HS-27A (cell line): ENCODE measurements at regions not wholly inside any gene's neighbourhood (a gene's known extent, or its start where the extent isn't known, plus 50 kb on each side); places are given as distances from the start of the nearest gene placed in this dataset.

Source experiments
- DNase-seq: peaks from one replicate; pipeline ENCODE4 v3.0.0-alpha.2; 2012; ENCODE audit warnings: low read depth, missing footprints

GRCh38 chr6:126607289-126607688 lies 267.4 kb downstream of the CENPW start:
- no peak for DNase-seq

GRCh38 chr6:126608681-126609080 lies 268.8 kb downstream of the CENPW start:
- DNase-seq, result no peak

- DNase-seq, result no peak
Measured at GRCh38 chr6:126614642-126615504, 275.0 kb downstream of the CENPW start.

GRCh38 chr6:126616866-126617265 lies 277.0 kb downstream of the CENPW start:
- DNase-seq, result no peak

GRCh38 chr6:126618639-126619343 lies 278.9 kb downstream of the CENPW start:
- no peak for DNase-seq

GRCh38 chr6:126620719-126621118 lies 280.8 kb downstream of the CENPW start:
- no peak for DNase-seq

- DNase-seq, result peak; percentile 5
Measured at GRCh38 chr6:126625019-126625418, 285.1 kb downstream of the CENPW start.

- DNase-seq, result no peak
Measured at GRCh38 chr6:126628125-126628524, 288.2 kb downstream of the CENPW start.

GRCh38 chr6:126631363-126631762 lies 291.4 kb downstream of the CENPW start:
- no peak for DNase-seq

GRCh38 chr6:126632271-126632670 lies 292.4 kb downstream of the CENPW start:
- DNase-seq, result no peak

- no peak for DNase-seq
Measured at GRCh38 chr6:126633373-126633772, 293.5 kb downstream of the CENPW start.

- DNase-seq, result no peak
Measured at GRCh38 chr6:126640356-126640755, 300.4 kb downstream of the CENPW start.

- no peak for DNase-seq
Measured at GRCh38 chr6:126640921-126641320, 301.0 kb downstream of the CENPW start.

GRCh38 chr6:126641641-126642040 lies 301.7 kb downstream of the CENPW start:
- DNase-seq, result no peak

- DNase-seq, result no peak
Measured at GRCh38 chr6:126643352-126643751, 303.4 kb downstream of the CENPW start.

GRCh38 chr6:126650931-126651330 lies 311.0 kb downstream of the CENPW start:
- DNase-seq, result no peak

- peak; percentile 20 for DNase-seq
Measured at GRCh38 chr6:126657561-126658175, 317.8 kb downstream of the CENPW start.

GRCh38 chr6:126660376-126660775 lies 320.5 kb downstream of the CENPW start:
- no peak for DNase-seq

GRCh38 chr6:126661646-126662045 lies 321.7 kb downstream of the CENPW start:
- DNase-seq, result peak; percentile 47

GRCh38 chr6:126662966-126663365 lies 323.1 kb downstream of the CENPW start:
- DNase-seq, result no peak

- DNase-seq, result no peak
Measured at GRCh38 chr6:126664271-126664670, 324.4 kb downstream of the CENPW start.

- DNase-seq, result no peak
Measured at GRCh38 chr6:126665551-126665950, 325.6 kb downstream of the CENPW start.

GRCh38 chr6:126667071-126667470 lies 327.2 kb downstream of the CENPW start:
- DNase-seq, result no peak
